Psoas muscle (tissue), 7 donors: ENCODE measurements at regions not wholly inside any gene's neighbourhood (a gene's known extent, or its start where the extent isn't known, plus 50 kb on each side); places are given as distances from the start of the nearest gene placed in this dataset.

Experiments used
- ATAC-seq, 4 donors: fragments of 200-7000 bp; cut with Tn5 transposase; one replicate each; pipeline ENCODE4 v1.9.1; 2020; ENCODE audit warnings: moderate library complexity in 3 of 4, mild to moderate bottlenecking in 2 of 4
- DNase-seq, 2 donors: peaks; one replicate each; pipeline ENCODE4 v3.0.0-alpha.2; 2020
- H3K27ac ChIP-seq: fragments of 200-600 bp; one replicate; pipeline ENCODE4 v1.8.0; 2022
- H3K27me3 ChIP-seq, 3 donors: fragments of 200-600 bp in 1 of 3; one replicate each; pipeline versions ENCODE4 v1.6.1 to v1.8.0; 2013 to 2022; ENCODE audit warnings: low read length in 2 of 3, mild to moderate bottlenecking in 2 of 3, moderate library complexity in 1 of 3; ENCODE audit not compliant: insufficient read depth in 3 of 3
- H3K36me3 ChIP-seq, 2 donors: fragments of 200-600 bp in 1 of 2; one replicate each; pipeline versions ENCODE4 v1.6.1 to v1.8.0; 2013 to 2022; ENCODE audit warnings: low read depth in 1 of 2, mild to moderate bottlenecking in 1 of 2, moderate library complexity in 1 of 2; ENCODE audit not compliant: insufficient read depth in 1 of 2
- H3K4me1 ChIP-seq: fragments of 200-600 bp; one replicate; pipeline ENCODE4 v1.8.0; 2022
- H3K4me3 ChIP-seq: fragments of 200-600 bp; one replicate; pipeline ENCODE4 v1.8.0; 2022; ENCODE audit warnings: mild to moderate bottlenecking
- H3K9me3 ChIP-seq: fragments of 200-600 bp; one replicate; pipeline ENCODE4 v1.8.0; 2022
- CTCF ChIP-seq: fragments of 200-600 bp; IDR thresholded peaks from one replicate; pipeline ENCODE4 v1.8.0; 2022; ENCODE audit warnings: antibody characterized with exemption
- WGBS, 3 donors: extraction: QIAGEN DNeasy Blood & Tissue Kit; methylation state at CpG; one replicate each; pipeline versions ENCODE4 v1.1.6 to v1.1.7; 2013; 5-methylcytosine and 5-hydroxymethylcytosine counted together
- intact Hi-C, 2 donors: fragments of 100-400 bp; cut with DNase I; formaldehyde crosslinking; loops; one replicate each; pipeline versions ENCODE4 v1.11.0 to v1.14.2; 2022
- donor health status: healthy with polysubstance abuse.
- donor health status: DM: no; HTN: no; CAD: no; lungs with moderate emphysema.
- donor health status: Bipolar disorder and iron deficiency.
- donor health status: healthy.
- donor health status: DM: yes; HTN: yes; CAD: no.
- donor health status: DM: no; HTN: no; CAD: no.
- donor health status: DM: yes; HTN: yes; CAD: no.

GRCh38 chr19:33916792-33917191, 120.1 kb downstream of the KCTD15 start:
- no peak for TF ChIP-seq CTCF
- Histone ChIP-seq H3K4me1 (no peaks in the 10 kb centered on the region), H3K27ac (no peak overlapping the region), H3K36me3 (no peaks in the 10 kb centered on the region), H3K4me3 (no peak overlapping the region), H3K27me3 (peaks cover 0 to 5% (median 2%) of the 10 kb centered on the region in 3 donors), H3K9me3 (no peaks in the 10 kb centered on the region)
- WGBS, 3 donors, result 75 to 94% (median 76%) methylated on average over 1 of the region's 1 CpG
- no peak for ATAC-seq
- DNase-seq, result no peak
- intact Hi-C loops, result no loop called here

GRCh38 chr19:33919291-33919690, 122.6 kb downstream of the KCTD15 start:
- no peak for TF ChIP-seq CTCF
- H3K27me3 ChIP-seq, result peaks cover 0 to 5% (median 5%) of the 10 kb centered on the region in 3 donors
- WGBS, 3 donors, result 87 to 92% (median 87%) methylated on average over 1 of the region's 1 CpG
- no peaks in the 10 kb centered on the region for H3K4me1 ChIP-seq
- no peaks in the 10 kb centered on the region for H3K9me3 ChIP-seq
- ATAC-seq (no peak), DNase-seq (no peak)
- H3K4me3 ChIP-seq, result no peak overlapping the region
- intact Hi-C loops, result no loop called here
- no peak overlapping the region for H3K27ac ChIP-seq
- H3K36me3 ChIP-seq, result no peaks in the 10 kb centered on the region

- Histone ChIP-seq H3K27me3 (peaks cover 0 to 5% (median 5%) of the 10 kb centered on the region in 3 donors), H3K4me1 (no peaks in the 10 kb centered on the region), H3K9me3 (no peaks in the 10 kb centered on the region), H3K36me3 (no peaks in the 10 kb centered on the region), H3K4me3 (no peak overlapping the region), H3K27ac (no peak overlapping the region)
- ATAC-seq, result no peak
- intact Hi-C loops, result no loop called here
- DNase-seq, result no peak
- 63 to 77% (median 67%) methylated on average over 3 of the region's 3 CpGs for WGBS, 3 donors
- no peak for TF ChIP-seq CTCF
Observed at GRCh38 chr19:33921165-33921564, 124.5 kb downstream of the KCTD15 start.

- 48 to 54% (median 51%) methylated on average over 3 of the region's 3 CpGs for WGBS, 3 donors
- no peaks in the 10 kb centered on the region for H3K36me3 ChIP-seq
- no peak for TF ChIP-seq CTCF
- intact Hi-C loops, result no loop called here
- no peaks in the 10 kb centered on the region for H3K9me3 ChIP-seq
- no peak for ATAC-seq
- no peaks in the 10 kb centered on the region for H3K4me1 ChIP-seq
- H3K27ac ChIP-seq, result no peak overlapping the region
- H3K4me3 ChIP-seq, result no peak overlapping the region
- DNase-seq, result no peak
- peaks cover 0 to 3% (median 0%) of the 10 kb centered on the region in 3 donors for H3K27me3 ChIP-seq
Observed at GRCh38 chr19:33926306-33926705, 129.6 kb downstream of the KCTD15 start.

- no peak overlapping the region for H3K27ac ChIP-seq
- 34 to 42% (median 42%) methylated on average over 5 of the region's 5 CpGs for WGBS, 3 donors
- H3K4me3 ChIP-seq, result no peak overlapping the region
- TF ChIP-seq CTCF, result no peak
- no peaks in the 10 kb centered on the region for H3K27me3 ChIP-seq
- H3K36me3 ChIP-seq, result no peaks in the 10 kb centered on the region
- no peaks in the 10 kb centered on the region for H3K4me1 ChIP-seq
- intact Hi-C loops, result no loop called here
- DNase-seq (no peak), ATAC-seq (no peak)
- no peaks in the 10 kb centered on the region for H3K9me3 ChIP-seq
Observed at GRCh38 chr19:33927789-33928457, 131.3 kb downstream of the KCTD15 start.
